ENCODE measurements at regions not wholly inside any gene's neighbourhood (a gene's known extent, or its start where the extent isn't known, plus 50 kb on each side); places are given as distances from the start of the nearest gene placed in this dataset.

DNA sequence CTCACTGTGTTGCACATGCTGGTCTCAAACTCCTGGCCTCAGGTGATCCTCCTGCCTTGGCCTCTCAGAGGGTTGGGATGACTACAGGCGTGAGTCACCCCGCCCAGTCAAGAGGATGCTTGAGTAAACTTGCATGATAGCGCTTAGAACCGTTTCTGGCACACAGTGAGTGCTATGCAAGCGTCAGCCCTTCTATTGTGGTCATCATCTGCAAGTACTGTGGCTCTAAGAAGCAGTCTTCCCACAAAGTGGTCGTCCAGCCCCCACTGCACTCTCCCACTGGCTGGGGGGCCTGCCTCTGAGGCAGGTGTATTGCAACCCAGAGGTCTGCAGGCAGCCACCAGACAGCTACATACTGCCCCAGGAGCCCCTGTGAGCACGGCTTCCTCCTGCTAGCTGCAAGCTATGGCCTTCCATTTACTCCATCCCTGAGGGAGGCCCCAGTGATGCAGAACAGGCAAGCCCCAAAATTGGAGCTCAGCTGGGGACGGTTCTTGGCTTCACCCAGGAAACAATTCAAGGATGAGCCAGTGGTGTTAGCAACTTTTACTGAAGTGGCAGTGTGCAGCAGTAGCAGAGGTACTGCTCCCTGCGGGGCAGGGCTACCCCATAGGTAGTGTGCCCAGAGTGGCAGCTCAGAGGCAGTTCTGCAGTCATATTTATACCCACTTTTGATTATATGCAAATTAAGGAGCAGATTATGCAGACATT is 95.4 kb downstream of the LSM3 start:
- DNase-seq = no peak

DNA sequence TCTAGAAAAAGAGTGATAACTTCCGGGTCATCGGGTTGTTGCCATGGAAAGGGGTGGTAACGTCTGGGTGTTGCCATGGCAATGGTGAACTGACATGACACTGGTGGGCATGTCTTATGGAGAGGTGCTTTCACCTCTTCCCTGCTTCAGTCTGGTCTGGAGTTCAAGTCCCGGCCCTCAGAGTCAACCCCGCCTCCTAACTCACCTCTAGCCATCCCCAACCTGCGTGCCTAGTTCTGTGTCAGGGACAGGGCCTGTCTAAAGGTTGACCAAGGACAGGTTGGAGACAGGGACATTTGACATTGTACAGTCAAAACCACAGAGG is 96.0 kb downstream of the LSM3 start:
- DNase-seq = no peak

DNA sequence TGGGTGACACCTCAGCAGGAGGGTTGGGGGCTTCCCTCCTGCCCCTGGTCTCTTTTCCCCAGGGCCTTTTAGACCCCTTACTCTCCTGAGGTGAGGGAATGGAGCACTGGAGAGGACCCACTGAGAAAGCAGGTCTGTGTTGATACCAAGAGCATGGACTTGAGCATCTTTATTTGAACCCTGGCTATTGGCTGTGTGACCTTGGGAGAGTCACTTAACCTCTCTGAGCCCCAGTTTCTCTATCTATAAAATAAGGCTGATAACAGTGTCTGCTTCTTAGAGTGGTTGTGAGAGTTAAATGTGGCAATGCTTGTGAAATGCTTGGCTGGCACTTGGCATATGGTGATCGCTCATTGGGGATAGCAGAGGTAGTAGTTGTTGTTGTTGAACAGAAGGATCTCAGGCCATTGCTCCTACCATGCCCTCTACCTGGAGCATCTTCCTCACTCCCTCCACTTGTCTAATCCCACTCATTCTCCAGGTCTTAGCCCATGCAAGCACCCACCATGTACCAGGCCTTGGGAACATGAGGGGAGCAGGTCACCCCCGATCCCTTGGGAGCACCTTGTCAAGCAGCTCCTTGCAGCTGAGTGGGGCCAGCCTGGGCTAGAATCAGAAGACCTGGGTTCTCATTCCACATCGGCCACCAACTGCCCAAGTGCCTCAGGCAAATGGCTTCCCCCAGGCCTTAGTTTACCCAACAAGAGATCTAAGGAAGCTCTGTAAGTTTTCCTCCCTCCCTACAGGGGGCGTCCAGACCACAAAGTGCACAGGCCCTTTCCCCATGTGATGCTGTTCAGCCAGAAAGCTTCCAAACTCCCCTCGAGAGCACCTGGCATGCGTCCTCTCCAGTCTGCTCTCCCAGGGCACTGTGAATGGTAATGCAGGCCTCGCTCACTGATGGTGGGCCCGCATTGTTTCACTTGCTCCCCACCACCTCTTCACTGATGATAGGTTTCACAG is 96.7 kb downstream of the LSM3 start:
- no peak for DNase-seq

DNA sequence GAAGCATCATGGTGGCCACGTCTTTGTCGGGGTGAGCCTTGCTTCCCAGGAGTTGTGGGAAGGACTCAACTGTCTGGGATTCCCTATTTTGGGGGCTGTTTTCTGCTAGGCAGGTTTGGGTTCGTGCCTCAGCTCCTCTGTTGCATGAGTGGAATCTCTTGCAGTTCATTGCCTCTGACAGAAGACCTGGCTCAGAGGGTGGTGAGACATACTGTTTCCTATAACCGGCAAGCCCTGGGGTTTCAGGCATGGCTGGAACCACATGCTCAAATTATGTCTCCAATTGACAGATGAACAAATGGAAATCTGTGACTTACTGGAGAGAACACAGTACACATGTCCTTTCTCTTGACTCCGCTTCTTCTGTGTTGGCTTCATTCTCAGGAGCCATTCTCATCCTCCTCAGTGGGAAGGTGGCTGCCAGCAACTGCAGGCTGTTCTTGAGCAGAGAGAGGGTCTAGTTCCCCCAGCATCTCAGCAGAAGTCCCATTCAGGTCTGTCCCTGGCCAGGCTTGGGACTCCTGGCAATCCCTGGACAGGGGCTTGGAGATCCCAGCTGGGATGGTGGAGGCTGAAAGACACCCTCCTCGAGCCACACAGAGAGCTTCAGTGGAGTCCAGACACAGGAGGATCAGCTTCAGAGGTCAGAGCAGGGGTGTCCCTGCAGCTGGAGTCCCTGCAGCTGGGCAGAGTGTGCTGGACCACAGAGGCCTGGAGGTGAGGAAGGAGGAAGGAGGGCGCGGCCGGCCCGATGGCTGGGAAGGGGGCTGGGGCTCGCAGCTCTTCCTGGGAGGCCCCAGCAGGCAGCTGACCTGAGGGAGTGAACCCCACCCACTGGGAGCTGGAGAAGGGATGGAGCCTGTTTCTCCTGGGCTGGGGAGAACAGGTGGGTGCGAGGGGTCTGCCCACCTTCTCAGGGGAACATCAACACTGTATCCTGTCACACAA is 97.6 kb downstream of the LSM3 start:
- no peak for DNase-seq

DNA sequence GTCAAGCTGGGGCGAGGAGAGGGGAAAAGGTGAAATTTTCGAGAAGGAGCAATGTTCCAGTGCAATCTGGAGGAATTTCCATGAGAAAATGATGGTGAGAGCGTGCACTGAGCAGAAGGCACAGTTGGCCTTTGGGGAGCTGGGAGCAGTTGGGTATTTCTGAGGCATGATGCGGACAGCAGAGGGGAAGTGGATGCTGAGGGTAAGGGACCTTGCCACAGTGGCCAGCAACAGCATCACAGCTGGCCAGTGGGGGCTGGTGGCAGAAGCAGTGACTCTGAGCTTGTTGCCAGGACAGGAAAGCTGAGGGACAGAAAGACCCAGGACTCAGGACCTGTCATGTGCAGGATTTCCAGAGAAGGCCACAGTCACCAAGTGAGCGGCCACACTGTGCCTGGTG is 98.9 kb downstream of the LSM3 start:
- DNase-seq = no peak

DNA sequence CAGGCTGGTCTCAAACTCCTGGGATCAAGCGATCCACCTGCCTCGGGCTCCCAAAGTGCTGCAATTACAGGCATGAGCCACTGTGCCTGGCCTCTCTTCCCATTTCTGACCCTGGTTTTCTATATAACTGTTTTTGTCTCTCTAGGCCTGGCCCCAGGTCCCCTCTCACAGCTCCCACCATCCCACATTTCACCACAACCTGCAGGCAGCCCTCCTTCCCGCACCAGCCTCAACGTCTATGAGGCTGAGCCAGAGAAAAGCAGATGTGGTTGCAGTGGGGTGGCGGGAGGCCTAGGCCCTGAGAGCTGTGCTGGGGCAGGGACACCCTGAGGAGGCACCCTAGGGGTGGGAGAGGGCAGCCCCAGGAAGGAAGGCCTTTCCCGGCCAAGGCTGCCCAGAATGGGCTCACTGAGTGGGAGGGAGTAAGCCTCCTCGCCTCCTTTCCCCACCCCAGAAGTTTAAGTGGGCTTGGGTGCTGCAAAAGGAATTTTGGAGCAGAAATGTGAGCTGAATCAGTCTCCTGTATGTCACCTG is 99.7 kb downstream of the LSM3 start:
- no peak for DNase-seq

DNA sequence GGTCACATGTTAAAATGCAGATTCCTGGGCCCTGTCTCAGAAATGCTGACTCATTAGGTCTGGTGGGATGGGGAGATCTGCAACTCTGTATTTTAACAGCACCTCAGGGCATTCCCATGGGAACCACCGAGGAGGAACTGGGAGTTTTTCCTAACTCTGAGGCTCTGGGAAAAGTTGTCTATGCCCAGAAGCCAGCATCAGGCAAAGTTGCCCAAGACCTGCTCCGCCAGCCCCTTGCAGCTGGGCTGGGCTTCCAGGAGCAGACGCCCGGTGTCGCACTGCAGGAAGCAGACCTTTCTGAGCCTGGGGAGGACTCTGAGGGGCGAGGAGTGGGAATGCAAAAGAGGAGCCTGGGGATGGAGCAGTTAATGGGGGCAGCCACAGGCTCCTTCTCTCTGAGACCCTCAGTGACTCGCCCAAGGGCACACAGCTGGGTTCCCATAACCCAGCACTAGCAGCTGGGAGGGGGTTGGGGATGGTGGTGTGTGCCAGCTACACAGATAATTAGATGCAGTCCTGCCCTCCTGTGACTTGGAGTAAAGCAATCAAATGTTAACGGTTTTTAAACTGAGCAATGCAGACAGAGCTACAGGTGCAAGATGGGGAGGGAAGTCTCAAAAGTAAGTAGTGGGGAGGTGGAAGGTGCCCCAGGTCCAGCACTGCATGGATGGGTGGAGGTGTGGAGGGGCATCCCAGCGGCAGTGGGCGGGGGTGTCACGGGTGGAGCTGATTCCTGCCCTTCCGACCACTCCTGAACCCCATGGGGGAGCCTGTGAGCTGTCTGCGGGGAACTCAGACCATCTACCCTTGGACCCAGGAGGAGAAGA is 100.4 kb downstream of the LSM3 start:
- no peak for DNase-seq

DNA sequence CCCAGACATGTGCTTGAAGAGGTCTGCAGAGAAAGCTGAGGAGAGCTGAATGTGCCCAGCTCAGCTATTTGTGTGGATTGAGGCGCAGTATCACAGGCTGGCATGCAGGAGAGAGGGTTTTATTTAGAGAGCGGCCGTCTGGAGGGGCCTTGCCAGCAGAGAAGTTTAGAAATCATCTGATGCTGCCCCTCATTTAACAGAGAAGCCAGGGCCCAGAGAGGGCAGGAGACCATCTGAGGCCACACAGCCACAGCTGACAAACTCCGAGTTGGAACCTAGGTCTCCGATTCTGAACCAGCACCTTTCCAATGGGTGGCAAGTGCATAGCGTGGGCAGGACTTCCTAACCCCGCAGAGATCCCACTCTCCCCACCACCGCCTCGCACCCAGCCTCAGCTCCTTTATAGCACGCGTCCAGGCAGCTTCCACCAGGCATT is 101.0 kb downstream of the LSM3 start:
- DNase-seq = no peak

DNA sequence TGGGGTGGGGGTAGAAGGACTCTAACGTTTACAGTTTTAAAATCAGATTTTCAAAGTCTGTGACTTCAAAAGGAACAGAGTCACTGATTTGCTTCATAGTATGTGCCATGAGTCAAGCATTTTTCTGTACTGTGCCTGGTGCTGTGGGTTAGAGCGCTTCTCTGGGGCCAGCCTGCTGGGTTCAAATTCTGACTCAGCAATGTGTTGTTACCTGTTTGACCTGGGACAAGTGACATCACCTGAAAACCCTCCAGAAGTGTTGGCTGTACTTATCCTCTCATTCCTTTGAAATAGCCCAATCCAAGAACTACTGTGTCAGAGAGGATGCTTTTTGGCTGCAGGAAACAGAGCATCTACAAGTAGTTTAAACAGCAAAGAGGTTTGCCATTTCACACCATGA is 101.7 kb downstream of the LSM3 start:
- DNase-seq = no peak

DNA sequence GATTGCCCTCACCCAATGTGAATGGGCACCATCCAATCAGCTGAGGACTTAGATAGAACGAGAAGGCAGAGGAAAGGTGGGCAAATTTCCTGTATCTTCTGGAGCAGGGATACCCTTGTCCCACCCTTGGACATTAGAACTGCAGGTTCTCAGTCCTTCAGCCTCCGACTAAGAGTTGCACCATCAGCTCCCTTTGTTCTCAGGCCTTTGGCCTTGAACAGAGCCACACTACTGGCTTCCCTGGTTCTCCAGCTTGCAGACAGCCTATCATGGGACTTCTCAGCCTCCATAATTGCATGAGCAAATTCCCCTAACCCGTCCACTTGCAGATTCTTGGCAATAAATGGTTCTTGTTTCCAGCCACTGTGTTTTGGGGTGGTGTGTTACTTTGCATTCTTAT is 102.4 kb downstream of the LSM3 start:
- no peak for DNase-seq

DNA sequence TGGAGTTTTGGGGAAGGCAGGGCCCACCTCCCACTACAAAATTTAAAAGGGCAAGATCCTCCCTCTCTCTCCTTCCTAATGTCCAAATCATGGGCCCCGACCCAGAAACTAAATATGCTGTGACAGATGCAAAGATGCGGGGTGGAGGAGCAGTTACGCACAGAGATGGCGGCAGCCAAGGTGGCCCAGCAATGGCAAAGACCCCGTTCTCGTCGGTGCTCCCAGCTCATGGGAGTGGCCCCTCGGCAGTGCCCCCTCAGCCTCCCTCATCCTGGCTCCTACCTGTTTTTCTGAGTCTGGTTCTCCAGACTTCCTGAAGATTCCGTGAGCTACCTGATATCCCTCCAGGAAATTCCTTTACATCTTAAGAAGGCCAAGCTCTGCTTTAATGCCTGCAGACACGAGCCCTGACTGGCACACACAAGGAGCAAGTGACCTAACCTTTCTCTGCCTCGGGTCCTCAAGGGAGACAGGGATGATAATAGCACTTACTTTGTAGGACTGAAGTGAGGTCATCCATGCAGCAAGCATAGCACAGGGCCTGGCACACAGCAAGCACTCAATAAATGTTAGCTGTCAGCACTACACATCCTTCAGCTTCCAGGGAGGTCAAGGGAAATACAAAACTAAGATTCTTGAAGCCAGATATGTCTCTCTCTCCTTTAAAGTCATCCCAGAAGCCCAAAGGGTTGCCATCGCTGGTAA is 103.5 kb downstream of the LSM3 start:
- DNase-seq = no peak

DNA sequence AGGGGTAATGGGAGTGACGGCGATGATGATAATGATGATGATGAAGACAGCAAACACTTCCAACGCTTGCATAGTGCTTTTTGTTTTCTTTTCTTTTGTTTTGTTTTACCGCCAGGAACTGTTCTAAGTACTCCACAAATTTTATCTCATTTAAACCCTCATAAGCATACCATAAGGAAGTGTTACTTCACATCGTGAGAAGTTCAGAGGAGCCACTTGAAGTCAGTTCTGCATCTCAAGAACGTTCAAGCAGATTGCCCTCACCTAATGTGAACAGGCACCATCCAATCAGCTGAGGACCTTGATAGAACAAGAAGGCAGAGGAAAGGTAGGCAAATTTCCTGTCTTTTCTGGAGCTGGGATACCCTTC is 104.1 kb downstream of the LSM3 start:
- no peak for DNase-seq

DNA sequence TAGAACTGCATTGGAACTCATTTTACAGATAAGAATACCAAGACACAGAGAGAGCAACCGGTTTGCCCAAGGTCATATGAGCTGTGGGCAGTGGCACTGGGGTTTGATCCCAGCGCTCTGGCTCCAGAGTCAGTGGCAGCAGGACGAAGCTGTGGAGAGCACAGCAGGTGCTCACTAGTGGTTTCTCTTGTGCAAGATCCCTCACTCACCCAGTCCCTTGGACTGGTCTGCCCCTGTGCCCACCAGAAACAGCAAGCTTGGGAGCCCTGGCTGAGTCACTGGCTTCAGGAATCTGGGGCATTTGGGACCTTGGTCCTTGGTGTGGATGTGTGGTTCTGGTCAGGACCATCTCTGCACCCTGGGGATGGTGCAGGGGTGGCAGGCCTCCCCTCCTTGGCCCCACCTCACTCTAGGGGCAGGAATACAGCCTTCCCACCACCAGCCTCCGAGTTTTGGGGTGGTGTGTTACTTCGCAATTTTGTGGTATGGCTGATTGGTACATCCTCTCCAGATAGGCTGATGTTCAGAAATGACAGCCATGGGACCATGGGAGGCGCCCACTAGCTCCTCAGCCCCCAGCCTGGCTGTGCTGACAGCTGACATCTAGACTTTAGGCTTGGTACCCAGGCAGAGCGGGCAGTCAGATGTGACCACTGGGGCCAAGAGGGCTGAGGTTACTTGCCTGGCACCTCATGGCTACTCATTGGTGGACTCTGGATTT is 104.6 kb downstream of the LSM3 start:
- no peak for DNase-seq

DNA sequence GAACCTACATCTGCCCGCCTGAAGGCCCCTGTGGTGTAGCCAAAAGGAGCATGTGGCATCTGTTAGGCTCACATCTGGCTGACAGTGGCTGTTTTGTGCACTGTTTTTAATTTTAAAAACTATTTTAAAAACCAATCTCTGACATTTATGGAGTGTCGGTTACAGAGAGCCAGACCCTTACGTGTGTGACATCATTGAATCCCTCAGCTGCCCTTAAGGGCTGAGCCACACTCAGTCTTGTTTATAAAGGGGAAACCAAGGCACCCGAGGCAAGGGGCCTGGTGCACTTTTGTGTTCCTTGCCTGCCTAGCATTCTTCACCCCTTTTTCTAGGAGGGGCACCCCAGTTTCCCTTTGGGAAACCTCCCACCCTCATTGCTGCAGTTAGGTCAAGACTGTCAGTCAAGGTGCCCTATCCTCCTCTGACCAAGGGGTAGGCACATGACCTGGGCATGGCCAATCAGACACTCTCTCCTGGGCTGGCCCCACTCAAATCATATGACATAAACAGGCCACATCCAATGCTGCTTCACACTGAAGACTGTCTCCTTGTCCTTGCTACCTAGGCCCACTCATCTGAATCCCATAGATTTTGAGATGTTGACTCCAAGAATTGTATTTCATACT is 105.3 kb downstream of the LSM3 start:
- no peak for DNase-seq

DNA sequence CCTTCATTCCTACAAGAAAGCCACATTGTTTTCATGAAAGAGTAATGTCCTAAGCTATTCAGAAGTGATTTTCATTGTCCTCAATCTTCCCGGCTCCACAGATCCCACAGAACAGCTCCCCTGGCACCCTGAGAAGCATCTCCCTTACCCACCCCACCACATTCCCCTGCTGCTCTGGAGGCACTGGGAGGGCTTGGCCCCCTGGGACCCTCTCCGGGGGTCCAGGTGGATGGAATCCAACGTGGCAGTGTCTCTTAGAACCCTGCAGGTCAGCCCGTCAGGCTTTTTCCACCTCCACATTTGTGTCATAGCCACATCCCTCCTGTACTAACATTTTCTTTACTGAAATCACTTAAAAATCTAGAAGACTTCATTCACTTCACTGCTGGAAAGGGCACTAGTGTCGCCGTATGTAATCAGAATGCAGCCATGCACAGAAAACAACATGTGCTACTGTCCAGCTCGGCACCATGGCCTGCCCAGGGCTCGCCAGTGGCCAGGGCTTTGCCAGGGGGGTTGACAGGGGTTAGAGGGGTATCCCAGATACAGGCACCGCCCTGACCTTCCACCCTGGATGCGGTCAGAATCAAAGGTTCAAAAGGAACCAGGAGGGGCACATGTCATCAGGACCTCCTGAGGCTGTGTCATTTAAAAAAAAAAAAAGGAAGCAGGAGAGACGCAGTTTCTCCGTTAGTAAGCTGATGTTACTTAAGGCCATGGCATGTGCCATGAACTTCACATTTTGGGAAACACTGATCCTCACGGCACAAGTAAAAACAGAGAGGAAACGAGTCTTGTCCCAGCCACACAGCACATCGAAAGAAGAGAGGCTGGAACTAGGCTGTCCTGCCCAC is 106.3 kb downstream of the LSM3 start:
- DNase-seq = no peak

DNA sequence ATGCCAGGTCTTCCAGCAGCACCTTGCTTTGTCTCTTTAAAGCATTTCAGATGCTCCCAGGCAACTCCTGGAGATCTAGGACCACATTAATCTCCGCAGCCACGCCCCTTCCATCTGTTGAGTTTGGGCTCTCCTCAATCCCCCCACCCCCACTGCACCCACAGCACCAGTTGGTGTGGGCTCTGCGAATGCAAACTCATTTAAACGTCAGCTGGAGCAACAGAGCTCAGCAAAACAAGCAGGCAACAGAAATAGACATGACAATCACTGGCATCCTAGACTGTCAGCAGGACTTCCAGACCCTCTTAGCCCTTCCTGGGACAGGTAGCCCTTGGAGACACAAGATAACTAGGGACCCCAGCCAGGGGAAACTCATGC is 106.9 kb downstream of the LSM3 start:
- no peak for DNase-seq

DNA sequence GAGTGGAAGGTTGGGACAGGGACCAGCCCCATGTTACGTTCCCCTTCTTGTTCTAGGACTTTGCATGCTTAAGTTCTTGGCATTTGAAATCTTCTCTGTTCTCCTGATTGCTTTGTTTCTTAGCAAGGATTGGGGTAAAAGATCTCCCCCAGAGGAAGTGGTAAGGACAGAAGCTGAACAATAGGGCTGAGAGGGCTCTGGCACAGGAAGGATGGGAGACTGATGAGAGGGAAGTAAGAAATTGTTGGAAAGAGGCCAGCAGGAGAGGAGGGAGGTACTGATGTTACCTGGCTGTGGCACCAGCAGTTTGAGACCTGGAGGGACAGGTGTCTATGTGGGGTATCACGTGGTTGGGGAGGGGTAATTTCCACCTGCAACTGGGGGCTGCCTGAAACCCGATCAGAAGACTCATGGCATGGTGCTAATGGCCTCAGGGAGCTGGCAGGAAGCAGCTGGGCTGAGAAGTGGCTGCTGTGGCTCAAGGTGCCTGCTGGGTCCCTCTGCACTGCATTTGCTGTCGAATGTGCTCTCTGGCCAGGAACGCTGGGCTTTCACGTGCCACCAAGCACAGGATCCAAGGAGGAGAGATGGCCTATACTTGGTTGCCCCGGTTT is 108.4 kb downstream of the LSM3 start:
- DNase-seq = peak; percentile 81

DNA sequence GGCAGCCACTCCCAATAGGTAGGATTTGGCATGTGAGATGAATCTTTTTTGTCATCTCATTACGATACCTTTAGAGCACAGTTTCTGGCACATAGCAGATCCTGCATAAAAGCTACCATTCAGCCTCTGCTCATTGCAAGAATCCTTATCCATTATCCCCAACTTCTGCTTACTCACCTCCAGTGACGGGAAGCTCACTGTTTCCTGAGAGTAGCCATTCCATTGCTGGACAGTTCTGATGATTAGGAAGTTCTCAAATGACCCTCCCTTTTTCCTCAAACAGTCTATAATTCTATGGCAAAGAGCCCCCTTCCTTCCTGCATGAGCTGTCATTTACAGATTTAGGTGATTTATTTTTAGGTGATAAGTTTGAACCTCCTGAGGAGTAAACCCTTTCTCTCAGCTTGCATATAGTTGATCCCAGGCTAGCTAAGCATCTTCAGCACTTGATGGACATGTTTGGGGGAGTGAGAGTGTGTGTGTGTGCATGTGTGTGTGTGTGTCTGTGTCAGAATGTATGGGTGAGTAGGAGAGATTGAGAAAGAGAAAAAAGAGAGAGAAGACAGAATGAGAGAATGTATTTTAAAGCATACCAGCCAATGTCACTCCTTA is 109.7 kb downstream of the LSM3 start:
- no peak for DNase-seq
